ENCODE measurements at regions not wholly inside any gene's neighbourhood (a gene's known extent, or its start where the extent isn't known, plus 50 kb on each side); places are given as distances from the start of the nearest gene placed in this dataset.

GRCh38 chr3:195004512-195005250 lies 266.3 kb downstream of the XXYLT1 start:
- H3K9me3 ChIP-seq, result no peaks in the 10 kb centered on the region
- DNase-seq (ENCODE audit: low spot score in 2 of 2), result no peak
- no peak overlapping the region for H3K4me3 ChIP-seq
- no peaks in the 10 kb centered on the region for H3K36me3 ChIP-seq (replicated peaks)
- in situ Hi-C loops (cut with MboI; ENCODE audit: low sequenced_read_pairs), result no loop called here
- H3K27me3 ChIP-seq (ENCODE audit: low read depth), result no peaks in the 10 kb centered on the region
- H3K4me1 ChIP-seq, result peaks cover 4% of the 10 kb centered on the region; the same call in 1 of the 2 replicates

- Histone ChIP-seq H3K4me1 (peaks cover 4% of the 10 kb centered on the region; the same call in 1 of the 2 replicates), H3K27me3 (ENCODE audit: low read depth) (no peaks in the 10 kb centered on the region), H3K36me3 (replicated peaks) (no peaks in the 10 kb centered on the region), H3K9me3 (no peaks in the 10 kb centered on the region), H3K4me3 (no peak overlapping the region)
- in situ Hi-C loops (cut with MboI; ENCODE audit: low sequenced_read_pairs), result no loop called here
- no peak for DNase-seq (ENCODE audit: low spot score in 2 of 2)
Measured at GRCh38 chr3:195005251-195005620, 265.7 kb downstream of the XXYLT1 start.

GRCh38 chr3:195005759-195006510 lies 265.0 kb downstream of the XXYLT1 start:
- H3K4me1 ChIP-seq, result peaks cover 4% of the 10 kb centered on the region; the same call in 1 of the 2 replicates
- no peaks in the 10 kb centered on the region for H3K9me3 ChIP-seq
- H3K36me3 ChIP-seq (replicated peaks), result no peaks in the 10 kb centered on the region
- DNase-seq (ENCODE audit: low spot score in 2 of 2), result no peak
- in situ Hi-C loops (cut with MboI; ENCODE audit: low sequenced_read_pairs), result no loop called here
- H3K27me3 ChIP-seq (ENCODE audit: low read depth), result no peaks in the 10 kb centered on the region
- H3K4me3 ChIP-seq, result no peak overlapping the region

GRCh38 chr3:195007151-195007550 lies 263.8 kb downstream of the XXYLT1 start:
- H3K9me3 ChIP-seq, result no peaks in the 10 kb centered on the region
- in situ Hi-C loops (cut with MboI; ENCODE audit: low sequenced_read_pairs), result no loop called here
- H3K36me3 ChIP-seq (replicated peaks), result no peaks in the 10 kb centered on the region
- H3K4me1 ChIP-seq, result 0 out of 2 replicates have a peak, but pooled peaks cover 2% of the 10 kb centered on the region
- DNase-seq (ENCODE audit: low spot score in 2 of 2), result no peak
- no peaks in the 10 kb centered on the region for H3K27me3 ChIP-seq (ENCODE audit: low read depth)
- H3K4me3 ChIP-seq, result no peak overlapping the region

GRCh38 chr3:195007766-195008165 lies 263.2 kb downstream of the XXYLT1 start:
- H3K36me3 ChIP-seq (replicated peaks), result no peaks in the 10 kb centered on the region
- no peaks in the 10 kb centered on the region for H3K9me3 ChIP-seq
- in situ Hi-C loops (cut with MboI; ENCODE audit: low sequenced_read_pairs), result no loop called here
- no peaks in the 10 kb centered on the region for H3K27me3 ChIP-seq (ENCODE audit: low read depth)
- no peak overlapping the region for H3K4me3 ChIP-seq
- DNase-seq (ENCODE audit: low spot score in 2 of 2), result no peak
- no peaks in the 10 kb centered on the region for H3K4me1 ChIP-seq

- Histone ChIP-seq H3K27me3 (ENCODE audit: low read depth) (no peaks in the 10 kb centered on the region), H3K9me3 (no peaks in the 10 kb centered on the region), H3K36me3 (replicated peaks) (no peaks in the 10 kb centered on the region), H3K4me3 (no peak overlapping the region), H3K4me1 (no peaks in the 10 kb centered on the region)
- in situ Hi-C loops (cut with MboI; ENCODE audit: low sequenced_read_pairs), result no loop called here
- DNase-seq (ENCODE audit: low spot score in 2 of 2), result no peak
Measured at GRCh38 chr3:195008816-195009215, 262.1 kb downstream of the XXYLT1 start.

- in situ Hi-C loops (cut with MboI; ENCODE audit: low sequenced_read_pairs), result no loop called here
- H3K4me3 ChIP-seq, result no peak overlapping the region
- H3K27me3 ChIP-seq (ENCODE audit: low read depth), result no peaks in the 10 kb centered on the region
- H3K9me3 ChIP-seq, result no peaks in the 10 kb centered on the region
- DNase-seq (ENCODE audit: low spot score in 2 of 2), result no peak
- no peaks in the 10 kb centered on the region for H3K36me3 ChIP-seq (replicated peaks)
- no peaks in the 10 kb centered on the region for H3K4me1 ChIP-seq
Measured at GRCh38 chr3:195009616-195010015, 261.3 kb downstream of the XXYLT1 start.

- Histone ChIP-seq H3K4me3 (no peak overlapping the region), H3K4me1 (no peaks in the 10 kb centered on the region), H3K36me3 (replicated peaks) (no peaks in the 10 kb centered on the region), H3K9me3 (no peaks in the 10 kb centered on the region), H3K27me3 (ENCODE audit: low read depth) (no peaks in the 10 kb centered on the region)
- no peak for DNase-seq (ENCODE audit: low spot score in 2 of 2)
- in situ Hi-C loops (cut with MboI; ENCODE audit: low sequenced_read_pairs), result no loop called here
Measured at GRCh38 chr3:195010551-195011100, 260.3 kb downstream of the XXYLT1 start.

GRCh38 chr3:195011231-195011834 lies 259.6 kb downstream of the XXYLT1 start:
- in situ Hi-C loops (cut with MboI; ENCODE audit: low sequenced_read_pairs), result no loop called here
- Histone ChIP-seq H3K9me3 (no peaks in the 10 kb centered on the region), H3K27me3 (ENCODE audit: low read depth) (no peaks in the 10 kb centered on the region), H3K36me3 (replicated peaks) (no peaks in the 10 kb centered on the region), H3K4me1 (no peaks in the 10 kb centered on the region), H3K4me3 (no peak overlapping the region)
- no peak for DNase-seq (ENCODE audit: low spot score in 2 of 2)

GRCh38 chr3:195012100-195012499 lies 258.9 kb downstream of the XXYLT1 start:
- no peak overlapping the region for H3K4me3 ChIP-seq
- DNase-seq (ENCODE audit: low spot score in 2 of 2), result no peak
- in situ Hi-C loops (cut with MboI; ENCODE audit: low sequenced_read_pairs), result no loop called here
- no peaks in the 10 kb centered on the region for H3K4me1 ChIP-seq
- no peaks in the 10 kb centered on the region for H3K27me3 ChIP-seq (ENCODE audit: low read depth)
- H3K9me3 ChIP-seq, result no peaks in the 10 kb centered on the region
- no peaks in the 10 kb centered on the region for H3K36me3 ChIP-seq (replicated peaks)

GRCh38 chr3:195012571-195012970 lies 258.4 kb downstream of the XXYLT1 start:
- Histone ChIP-seq H3K9me3 (no peaks in the 10 kb centered on the region), H3K36me3 (replicated peaks) (no peaks in the 10 kb centered on the region), H3K4me3 (no peak overlapping the region), H3K27me3 (ENCODE audit: low read depth) (no peaks in the 10 kb centered on the region), H3K4me1 (no peaks in the 10 kb centered on the region)
- in situ Hi-C loops (cut with MboI; ENCODE audit: low sequenced_read_pairs), result no loop called here
- no peak for DNase-seq (ENCODE audit: low spot score in 2 of 2)

- Histone ChIP-seq H3K36me3 (replicated peaks) (no peaks in the 10 kb centered on the region), H3K4me1 (no peaks in the 10 kb centered on the region), H3K27me3 (ENCODE audit: low read depth) (peaks cover 3% of the 10 kb centered on the region; the same call in 1 of the 2 replicates), H3K4me3 (no peak overlapping the region), H3K9me3 (no peaks in the 10 kb centered on the region)
- in situ Hi-C loops (cut with MboI; ENCODE audit: low sequenced_read_pairs), result no loop called here
- DNase-seq (ENCODE audit: low spot score in 2 of 2), result no peak
Measured at GRCh38 chr3:195013411-195014361, 257.3 kb downstream of the XXYLT1 start.

GRCh38 chr3:195015021-195015420 lies 255.9 kb downstream of the XXYLT1 start:
- H3K27me3 ChIP-seq (ENCODE audit: low read depth), result peaks cover 3% of the 10 kb centered on the region; the same call in 1 of the 2 replicates
- in situ Hi-C loops (cut with MboI; ENCODE audit: low sequenced_read_pairs), result no loop called here

More at GRCh38 chr3:195015021-195015420, 255.9 kb downstream of the XXYLT1 start:
- H3K4me1 ChIP-seq, result no peaks in the 10 kb centered on the region
- no peaks in the 10 kb centered on the region for H3K36me3 ChIP-seq (replicated peaks)
- H3K9me3 ChIP-seq, result no peaks in the 10 kb centered on the region
- no peak overlapping the region for H3K4me3 ChIP-seq
- no peak for DNase-seq (ENCODE audit: low spot score in 2 of 2)
